ENCODE measurements at regions not wholly inside any gene's neighbourhood (a gene's known extent, or its start where the extent isn't known, plus 50 kb on each side); places are given as distances from the start of the nearest gene placed in this dataset.
"Not testable (repeated sequence)": the region's sequence is repeated elsewhere in the genome, so short reads cannot be mapped to it uniquely, and the experiment has no call there.

DNA sequence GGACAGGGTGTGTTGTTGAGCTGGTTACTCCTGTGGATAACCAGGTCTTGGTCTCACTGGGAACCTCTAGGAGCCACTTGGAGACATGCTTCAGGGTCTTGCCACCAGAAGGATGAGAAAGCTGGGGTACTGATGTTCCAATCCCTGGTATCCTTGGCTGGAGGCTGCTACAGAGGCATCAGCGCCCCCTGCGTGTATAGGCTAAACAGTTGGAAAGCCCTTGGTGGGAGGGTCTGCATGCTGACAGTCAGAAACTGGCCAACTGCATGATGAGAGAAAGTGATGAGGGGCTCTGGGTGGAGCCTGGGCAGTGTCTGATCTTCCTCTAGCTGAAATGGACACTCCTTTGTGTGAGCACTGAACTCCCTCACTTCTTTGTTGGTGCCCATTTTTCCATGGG, 536.9 kb downstream of the XYLT1 start:
- intact Hi-C loops (cut with micrococcal nuclease) = no loop called here

DNA sequence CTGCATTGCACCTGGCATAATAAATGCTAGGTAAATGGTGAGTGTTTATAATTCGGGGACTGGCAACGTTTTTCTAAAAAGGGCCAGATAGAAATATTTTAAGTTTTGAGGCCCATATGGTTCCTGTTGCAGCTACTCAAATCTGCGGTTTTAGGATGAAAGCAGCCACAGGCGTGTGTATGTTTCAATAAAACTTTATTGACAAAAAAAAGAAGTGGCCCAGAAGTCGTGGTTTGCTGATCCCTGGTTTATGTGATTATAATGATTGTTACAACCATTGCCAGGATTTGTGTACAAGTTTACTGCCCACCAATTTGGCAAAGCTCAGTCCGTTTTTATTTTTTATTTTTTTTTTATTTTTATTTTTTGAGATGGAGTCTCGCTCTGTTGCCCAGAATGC, 536.1 kb downstream of the XYLT1 start:
- intact Hi-C loops (cut with micrococcal nuclease) = no loop called here

DNA sequence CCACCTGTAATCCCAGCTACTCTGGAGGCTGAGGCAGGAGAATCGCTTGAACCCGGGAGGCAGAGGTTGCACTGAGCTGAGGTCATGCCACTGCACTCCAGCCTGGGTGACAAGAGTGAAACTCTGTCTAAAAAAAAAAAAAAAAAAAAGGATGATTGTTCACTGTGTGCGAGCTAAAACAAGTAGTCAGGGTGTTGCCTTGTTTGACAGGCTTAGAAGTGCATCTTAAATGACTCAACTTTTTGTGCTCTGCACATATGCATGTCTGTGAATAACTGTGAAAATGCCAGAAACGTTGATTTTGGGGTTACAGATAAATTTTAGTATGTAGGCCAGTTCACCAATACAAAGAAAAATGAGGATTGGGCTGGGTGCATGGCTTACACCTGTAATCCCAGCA, 534.9 kb downstream of the XYLT1 start:
- intact Hi-C loops (cut with micrococcal nuclease) = not testable (repeated sequence)

DNA sequence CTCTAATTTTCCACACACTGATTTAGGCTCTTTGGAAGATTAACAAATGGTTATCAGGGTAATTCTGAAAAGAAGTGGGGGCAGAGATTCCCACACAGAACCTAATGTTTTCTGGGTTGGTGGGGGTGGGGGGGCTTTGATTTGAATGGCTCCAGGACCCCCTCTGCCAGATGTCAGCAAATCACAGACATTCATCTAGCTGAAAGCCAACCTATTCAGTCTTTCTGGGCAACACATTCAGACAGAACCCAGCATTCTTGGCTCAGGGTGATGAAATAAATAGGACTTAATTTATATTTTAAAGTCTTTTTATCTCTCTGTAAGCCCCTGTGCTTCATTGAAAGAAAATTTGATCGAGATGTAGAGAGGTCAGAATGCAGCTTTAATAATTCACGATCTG, 533.2 kb downstream of the XYLT1 start:
- intact Hi-C loops (cut with micrococcal nuclease) = no loop called here

DNA sequence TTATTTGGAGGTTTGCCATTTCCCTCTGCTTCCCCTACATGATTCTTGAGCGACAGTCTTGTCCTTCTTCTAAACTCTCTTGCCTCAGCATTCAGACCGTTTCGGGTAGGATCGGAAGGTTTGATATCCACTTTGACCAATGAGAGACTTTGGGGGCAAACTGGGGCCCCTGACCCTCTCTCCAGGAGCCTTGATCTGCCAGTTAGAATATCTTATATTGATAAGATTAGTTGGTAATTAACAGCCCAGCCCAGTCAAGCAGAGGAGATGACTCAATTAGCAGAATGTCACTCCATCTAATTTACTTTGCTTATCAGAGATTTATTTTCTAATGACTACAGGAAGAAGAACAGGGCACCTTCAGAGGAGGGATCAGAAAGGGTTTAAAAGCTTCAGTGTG, 532.8 kb downstream of the XYLT1 start:
- intact Hi-C loops (cut with micrococcal nuclease) = no loop called here

DNA sequence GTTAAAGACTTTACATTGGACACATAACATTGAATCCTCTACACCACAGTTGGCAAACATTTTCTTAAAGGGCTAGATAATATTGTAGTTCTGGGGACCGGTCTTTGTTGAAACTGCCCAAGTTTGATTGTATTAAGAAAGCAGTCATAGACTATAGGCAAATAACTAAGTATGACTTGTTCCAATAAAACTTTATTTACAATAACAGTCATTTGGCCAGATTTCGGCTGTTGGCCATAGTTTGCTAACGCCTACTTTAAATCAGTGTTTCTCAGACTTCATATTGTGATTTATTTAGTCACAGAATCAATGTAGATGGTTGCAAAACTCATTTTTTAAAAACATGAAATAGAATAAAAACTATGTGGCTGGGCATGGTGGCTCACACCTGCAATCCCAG, 531.8 kb downstream of the XYLT1 start:
- intact Hi-C loops (cut with micrococcal nuclease) = no loop called here

DNA sequence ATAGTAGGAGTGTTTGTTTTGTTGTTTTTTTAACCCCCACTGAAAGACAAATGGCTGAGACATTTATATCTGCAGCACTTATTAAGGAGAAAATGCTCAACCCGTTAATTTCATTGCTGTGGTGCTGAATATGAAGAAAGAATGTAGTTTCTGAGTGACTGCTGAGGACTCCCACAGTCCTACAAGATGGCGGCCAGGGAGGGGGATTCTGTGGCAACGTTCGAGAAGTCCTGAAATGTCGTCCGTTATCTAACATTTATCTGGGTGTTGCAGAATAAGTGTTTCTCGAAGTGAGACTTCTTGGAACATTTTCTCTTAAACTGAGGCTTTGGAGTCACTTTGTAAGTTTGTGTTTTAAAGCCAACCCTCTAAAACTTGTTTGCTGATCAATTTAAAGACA, 530.4 kb downstream of the XYLT1 start:
- intact Hi-C loops (cut with micrococcal nuclease) = no loop called here

DNA sequence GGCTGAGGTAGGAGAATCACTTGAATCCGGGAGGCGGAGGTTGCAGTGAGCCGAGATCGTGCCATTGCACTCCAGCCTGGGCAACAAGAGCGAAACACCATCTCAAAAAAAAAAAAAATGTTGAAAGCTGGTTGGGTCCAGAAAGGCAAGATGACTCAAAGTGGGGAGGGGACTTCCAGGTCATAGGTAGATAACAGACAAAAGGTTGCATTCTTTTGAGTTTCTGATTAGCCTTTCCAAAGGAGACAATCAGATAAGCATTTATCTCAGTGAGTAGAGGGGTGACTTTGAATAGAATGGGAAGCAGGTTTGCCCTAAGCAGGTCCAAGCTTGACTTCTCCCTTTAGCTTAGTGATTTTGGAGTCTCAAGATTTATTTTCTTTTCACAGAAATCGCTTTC, 527.9 kb downstream of the XYLT1 start:
- intact Hi-C loops (cut with micrococcal nuclease) = not testable (repeated sequence)

DNA sequence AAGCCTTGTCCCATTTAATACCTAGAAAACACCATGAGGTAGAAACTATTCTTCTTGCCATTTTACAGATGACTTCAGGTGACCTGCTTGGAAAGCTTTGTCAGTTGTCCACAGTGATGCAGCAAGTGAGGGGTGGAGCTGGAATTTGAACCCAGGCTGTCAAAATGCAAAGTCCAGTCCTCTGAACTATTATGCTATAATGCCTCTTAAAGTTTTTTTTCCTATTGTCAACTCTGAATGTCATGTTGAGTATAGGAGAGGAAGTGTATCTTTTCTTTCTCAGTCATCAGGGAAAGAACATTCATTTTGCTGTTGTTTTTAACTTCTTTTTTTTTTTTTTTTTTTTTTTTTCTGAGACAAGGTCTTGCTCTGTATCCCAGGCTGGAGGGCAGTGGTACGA, 525.6 kb downstream of the XYLT1 start:
- intact Hi-C loops (cut with micrococcal nuclease) = no loop called here

DNA sequence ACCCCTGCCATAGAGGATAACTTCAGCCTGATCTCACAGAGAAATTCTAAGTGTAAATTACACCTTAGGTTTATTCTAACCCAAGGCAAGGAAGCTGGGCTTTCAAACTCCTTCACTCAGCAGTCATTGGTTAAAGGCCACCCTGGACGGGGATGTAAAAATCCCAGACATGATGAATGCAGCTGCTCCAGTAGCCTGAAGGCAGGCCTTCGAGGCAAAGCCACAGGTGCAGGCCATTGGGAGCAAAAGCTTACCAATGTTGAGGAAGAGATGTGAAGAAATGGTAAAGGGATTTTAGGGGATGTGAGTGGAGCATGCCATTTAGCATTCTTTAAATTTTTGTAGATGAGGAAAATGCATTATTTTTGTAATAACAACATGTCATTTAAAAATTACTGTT, 514.4 kb downstream of the XYLT1 start:
- intact Hi-C loops (cut with micrococcal nuclease) = no loop called here

DNA sequence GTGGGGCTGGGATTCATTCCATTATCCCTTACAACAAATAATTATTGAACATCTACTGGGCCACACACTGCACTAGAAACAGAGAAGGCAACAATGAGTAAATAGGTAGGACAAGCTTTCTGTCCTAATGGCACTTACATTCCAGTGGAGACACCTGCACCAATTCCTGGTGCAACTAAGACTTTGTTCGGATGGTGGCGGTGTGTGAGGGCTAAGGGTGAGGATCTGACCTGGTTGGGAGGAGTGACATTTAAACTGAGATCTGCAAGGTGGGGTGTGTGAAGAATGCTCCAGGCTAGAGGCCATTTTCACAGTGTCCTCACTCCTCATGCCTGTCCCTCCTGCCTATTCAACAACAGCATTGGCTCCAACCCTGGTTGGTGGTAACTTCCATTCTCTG, 510.0 kb downstream of the XYLT1 start:
- intact Hi-C loops (cut with micrococcal nuclease) = no loop called here

DNA sequence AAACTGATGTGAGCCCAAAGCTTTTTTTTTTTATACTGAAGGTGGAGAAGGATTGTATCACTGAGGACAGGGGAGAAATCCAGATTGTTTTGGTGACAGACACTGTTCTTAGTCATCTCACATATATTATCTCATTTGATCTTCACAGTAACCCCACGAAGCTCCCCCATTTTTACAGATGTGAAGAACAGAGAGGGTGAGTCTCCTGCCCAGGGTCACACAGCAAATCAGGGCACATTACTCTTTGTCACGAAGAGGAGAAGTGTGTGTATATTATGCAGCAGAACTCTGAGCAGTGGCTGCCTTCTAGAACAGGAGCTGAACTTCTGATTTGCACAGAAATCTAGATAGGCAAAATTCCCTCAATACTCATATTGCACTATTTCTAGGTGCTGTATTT, 504.3 kb downstream of the XYLT1 start:
- intact Hi-C loops (cut with micrococcal nuclease) = no loop called here

DNA sequence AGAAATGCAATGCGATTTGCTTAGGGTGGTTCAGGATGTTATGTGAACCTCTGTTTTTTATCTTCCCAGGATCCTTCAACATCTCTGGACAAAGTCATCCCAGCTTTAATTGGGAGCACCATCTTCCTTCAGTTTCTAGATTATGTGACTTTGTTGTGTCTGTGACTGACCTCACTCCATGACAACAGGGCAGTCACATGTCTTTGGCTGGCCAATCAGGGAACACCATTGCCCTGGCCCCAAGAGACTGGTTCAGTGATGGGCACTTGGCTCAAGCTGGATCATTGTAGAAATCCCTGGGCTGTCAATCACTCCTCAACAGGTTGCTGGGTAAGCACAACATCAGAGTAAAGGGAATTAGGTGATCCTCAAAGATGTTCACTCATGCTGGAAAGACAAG, 499.7 kb downstream of the XYLT1 start:
- intact Hi-C loops (cut with micrococcal nuclease) = no loop called here

DNA sequence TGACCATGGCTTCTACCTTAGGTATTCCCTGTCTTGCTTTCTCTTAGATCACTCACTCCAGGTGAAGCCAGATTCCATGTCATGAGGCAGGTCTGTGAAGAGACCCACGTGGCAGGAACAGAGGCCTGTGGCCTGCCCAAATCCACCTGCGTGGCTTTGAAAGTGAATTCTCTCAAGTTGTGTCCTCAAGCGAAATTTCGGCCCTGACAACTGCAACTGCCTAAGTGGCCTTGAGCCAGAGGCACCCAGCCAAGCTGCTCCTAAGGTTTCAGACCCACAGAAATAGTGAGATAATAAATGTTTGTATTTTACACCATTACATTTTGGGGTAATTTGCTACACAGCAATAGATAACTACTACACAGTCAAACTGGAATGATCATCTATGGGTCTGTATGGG, 497.9 kb downstream of the XYLT1 start:
- intact Hi-C loops (cut with micrococcal nuclease) = no loop called here

DNA sequence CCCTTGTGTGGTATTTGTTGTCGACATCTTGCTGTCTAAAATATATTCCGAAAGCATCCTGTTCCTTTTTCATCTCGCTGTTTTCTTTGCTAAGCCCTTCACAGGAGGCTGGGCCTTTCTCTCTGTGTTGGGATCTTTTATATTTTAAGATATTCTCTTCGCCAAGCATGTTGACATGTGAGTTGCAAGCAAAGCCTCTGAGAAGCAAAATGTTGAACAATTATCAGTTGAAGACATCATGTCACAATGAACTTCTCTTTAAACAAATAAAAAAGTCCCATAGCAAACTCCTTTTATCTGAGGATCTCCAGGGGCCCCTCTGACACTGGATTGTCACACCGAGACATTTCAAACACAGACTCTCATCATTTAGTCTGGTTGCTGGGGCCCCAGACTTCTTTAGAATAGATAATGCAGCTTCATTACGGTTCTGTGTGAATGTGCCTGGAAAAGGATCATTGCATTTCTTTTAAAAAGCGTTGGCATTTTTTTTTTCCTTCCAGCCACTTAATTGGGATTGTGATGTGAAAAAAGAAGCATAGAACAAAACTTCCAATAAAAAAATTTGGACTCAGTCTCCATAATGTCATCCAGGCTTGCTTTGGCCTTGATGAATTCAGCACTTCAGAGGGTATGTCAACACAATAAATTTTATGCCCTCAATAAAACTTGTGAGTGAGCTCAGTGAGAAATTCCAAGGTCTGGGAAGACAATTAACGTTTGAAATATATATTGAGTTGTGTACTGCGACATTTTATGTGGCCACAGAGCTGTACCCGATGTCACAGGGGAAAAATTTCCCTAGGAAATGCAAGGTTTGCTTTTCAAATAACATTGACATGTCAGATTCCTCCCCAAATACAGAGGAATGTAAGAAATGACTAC, 496.8 kb downstream of the XYLT1 start:
- intact Hi-C loops (cut with micrococcal nuclease) = no loop called here

DNA sequence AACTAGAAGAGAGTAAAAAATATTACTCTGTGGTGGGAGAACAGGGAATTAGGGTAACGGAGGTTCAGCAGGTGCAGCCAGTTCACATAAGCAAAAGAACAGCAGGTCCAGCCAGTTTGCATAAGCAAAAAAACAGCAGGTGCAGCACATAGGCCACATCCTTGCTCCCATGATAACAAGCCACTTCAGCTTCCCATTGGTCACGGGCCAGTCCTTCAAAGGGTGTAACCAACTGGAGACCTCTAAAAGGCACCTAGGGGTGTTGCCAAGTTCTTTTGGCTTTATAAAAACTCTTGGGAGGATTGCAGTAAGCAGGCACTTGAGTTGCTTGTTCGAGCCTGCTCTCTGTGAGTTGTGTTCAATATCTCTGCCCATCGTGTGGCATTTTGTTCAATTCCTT, 488.1 kb downstream of the XYLT1 start:
- intact Hi-C loops (cut with micrococcal nuclease) = no loop called here

DNA sequence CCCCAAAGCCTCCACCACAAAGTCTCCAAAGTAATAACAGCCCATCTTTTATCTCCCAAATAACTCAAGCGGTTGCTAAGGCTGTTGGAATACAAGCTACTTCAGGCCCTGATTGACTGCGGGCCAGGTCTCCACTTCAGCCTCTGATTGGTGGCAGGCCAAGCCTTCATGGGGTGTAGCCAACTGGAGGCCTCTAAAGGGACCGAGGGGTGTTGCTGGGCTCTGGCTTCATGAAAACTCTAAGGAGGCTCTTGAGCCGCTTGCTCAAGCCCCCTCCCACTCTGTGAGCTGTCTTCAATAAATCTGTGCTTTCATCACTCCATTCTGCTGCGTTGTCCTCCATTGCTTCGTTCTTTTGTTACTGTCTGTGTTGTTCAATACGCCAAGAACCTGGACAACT, 487.2 kb downstream of the XYLT1 start:
- intact Hi-C loops (cut with micrococcal nuclease) = no loop called here

DNA sequence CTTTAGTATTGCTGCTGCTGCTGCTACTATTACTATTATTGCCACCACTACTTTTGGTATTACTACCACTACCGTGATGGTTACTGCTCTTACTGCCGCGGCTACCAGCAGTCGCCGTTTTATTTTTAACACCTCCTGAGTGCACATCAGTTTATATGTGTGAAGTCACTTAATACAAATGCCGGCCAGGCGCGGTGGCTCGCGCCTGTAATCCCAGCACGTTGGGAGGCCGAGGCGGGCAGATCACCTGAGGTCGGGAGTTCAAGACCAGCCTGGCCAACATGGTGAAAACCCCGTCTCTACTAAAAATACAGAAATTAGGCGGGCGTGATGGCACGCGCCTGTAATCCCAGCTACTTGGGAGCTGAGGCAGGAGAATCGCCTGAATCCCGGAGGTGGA, 486.7 kb downstream of the XYLT1 start:
- intact Hi-C loops (cut with micrococcal nuclease) = not testable (repeated sequence)

DNA sequence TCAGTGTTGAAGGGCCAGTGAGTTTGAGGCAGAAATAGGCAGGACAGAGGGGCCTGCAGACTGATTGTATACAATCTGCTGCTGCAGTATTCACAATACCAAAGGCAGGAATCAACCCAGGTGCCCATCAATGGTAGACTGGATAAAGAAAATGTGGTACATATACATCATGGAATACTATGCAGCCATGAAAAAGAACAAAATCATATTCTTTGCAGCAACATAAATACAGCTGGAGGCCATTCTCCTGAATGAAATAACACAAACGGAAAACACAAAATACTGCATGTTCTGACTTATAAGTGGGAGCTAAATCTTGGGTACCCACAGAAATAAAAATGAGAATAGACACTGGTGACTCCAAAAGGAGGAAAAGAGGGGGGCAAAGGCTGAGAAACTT, 485.1 kb downstream of the XYLT1 start:
- intact Hi-C loops (cut with micrococcal nuclease) = no loop called here

DNA sequence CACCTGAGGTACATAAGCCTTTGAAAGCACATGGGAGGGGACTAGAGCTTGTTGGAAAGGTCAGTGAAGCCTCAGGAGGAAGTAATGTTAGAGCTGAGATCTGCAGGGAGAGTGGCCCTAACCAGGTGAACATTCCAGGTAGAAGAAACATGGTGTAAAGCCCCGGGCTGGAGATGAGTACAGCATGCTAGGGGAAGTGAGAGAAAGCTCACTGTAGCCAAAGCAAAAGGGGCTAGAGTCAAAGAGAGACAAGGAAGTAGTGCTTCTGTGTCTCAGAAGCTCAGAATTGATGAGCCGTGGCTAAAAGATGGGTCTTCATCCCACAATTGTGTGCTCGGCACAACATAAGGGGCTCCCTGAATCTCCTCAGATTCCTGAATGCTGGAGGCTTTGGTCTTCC, 481.8 kb downstream of the XYLT1 start:
- intact Hi-C loops (cut with micrococcal nuclease) = no loop called here

DNA sequence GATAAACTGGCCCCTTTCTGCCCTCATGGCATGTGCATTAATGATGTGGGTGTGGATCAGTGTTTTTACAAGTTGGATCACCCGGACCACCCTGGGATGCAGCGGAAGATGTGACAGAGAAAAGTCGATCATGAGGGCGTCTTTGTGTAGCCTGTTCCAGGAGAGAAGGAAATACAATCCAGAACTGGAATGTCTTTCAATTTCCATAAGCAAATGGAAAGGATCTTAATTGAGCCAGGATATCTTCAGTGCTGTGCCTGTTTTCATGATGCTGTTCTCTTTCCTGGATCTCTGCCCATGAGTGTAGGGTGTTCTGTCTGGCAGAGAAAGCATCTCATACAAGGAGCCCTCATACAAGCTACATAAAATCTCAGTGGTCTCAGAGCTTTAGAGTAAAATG, 481.4 kb downstream of the XYLT1 start:
- intact Hi-C loops (cut with micrococcal nuclease) = no loop called here

DNA sequence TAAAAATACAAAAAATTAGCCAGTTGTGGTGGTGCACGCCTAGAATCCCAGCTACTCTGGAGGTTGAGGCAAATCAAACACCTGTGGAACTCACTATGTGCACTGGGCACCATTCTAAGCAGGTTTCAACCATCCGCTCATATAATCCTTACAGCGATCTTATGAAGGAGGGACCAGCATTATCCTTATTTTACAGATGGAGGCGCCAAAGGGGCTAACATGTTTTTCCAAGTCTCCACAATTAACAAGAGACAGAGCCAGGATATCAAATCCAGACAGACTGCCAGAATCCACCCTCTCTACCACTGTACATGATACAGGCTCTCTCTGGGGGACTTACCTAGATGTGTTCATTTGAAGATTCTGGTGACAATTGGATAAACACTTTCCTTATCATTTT, 479.0 kb downstream of the XYLT1 start:
- intact Hi-C loops (cut with micrococcal nuclease) = no loop called here

DNA sequence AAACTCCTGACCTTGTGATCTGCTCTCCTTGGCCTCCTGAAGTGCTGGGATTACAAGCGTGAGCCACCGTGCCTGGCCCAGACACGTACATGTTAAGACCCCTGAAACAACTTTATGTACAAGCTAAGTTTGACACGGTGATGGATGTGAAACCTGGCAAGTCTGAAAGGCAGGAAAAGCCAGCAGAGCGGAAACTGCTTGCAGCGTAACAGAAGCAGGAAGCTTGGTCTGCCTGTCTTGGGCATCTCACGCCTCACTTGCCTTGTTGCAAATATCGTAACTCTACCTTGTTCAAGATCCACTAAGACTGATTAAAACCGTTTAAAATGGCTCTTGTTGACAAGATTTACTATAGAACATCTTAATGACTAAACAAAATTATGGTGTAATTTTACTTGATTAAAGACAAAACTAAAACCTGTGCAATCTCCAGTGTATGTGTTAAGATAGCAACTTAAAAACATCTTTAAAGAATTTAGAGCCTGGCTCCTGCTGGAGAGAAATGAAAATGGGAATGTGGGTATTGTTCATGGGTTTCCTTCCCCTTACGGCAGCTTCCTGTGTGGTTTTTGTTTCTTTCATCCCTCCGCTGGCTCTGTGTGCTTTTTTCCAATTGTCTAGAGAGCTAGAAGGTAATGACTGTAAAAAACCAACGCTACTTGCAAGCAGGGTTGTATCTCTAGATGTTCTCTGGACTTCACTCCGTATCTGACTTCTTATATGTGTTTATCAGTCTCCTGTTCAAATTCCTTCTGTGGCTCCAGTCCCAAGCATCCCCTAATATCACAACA, 477.6 kb downstream of the XYLT1 start:
- intact Hi-C loops (cut with micrococcal nuclease) = no loop called here

All from T-helper 1 cell treated with Interleukin-12 subunit alpha and Interleukin-12 subunit beta and Interleukin-4 antibody, amounts not matched to agents 30 ng/mL and 1 ng/mL, for 36 hours (primary cell).